Gastroesophageal sphincter (tissue), 4 donors: ENCODE measurements at regions not wholly inside any gene's neighbourhood (a gene's known extent, or its start where the extent isn't known, plus 50 kb on each side); places are given as distances from the start of the nearest gene placed in this dataset.

Experiments used
- ATAC-seq: fragments of 150-250 bp; one replicate; pipeline ENCODE4 v1.9.1; 2016; ENCODE audit warnings: mild to moderate bottlenecking, moderate library complexity
- H3K27ac ChIP-seq, 4 donors: fragments of 200-600 bp; sonication (generic) in 3 of 4; 1 replicate in 3 of 4; 2 replicates in 1 of 4; pipeline ENCODE4 v1.5.1; 2016 to 2019
- H3K27me3 ChIP-seq: fragments of 200-600 bp; sonication (generic); one replicate; pipeline ENCODE4 v1.5.1; 2019
- H3K36me3 ChIP-seq, 2 donors: fragments of 200-600 bp; sonication (generic); one replicate each; pipeline ENCODE4 v1.5.1; 2019; ENCODE audit warnings: control low read depth in 1 of 2
- H3K4me1 ChIP-seq, 3 donors: fragments of 200-600 bp; sonication (generic); 1 replicate in 2 of 3; 2 replicates in 1 of 3; pipeline ENCODE4 v1.5.1; 2016 to 2019; ENCODE audit warnings: control low read depth in 2 of 3
- H3K4me3 ChIP-seq, 2 donors: fragments of 200-600 bp; sonication (generic); one replicate each; pipeline ENCODE4 v1.5.1; 2019; ENCODE audit warnings: mild to moderate bottlenecking in 1 of 2, moderate library complexity in 1 of 2
- H3K9me3 ChIP-seq, 3 donors: fragments of 200-600 bp; sonication (generic); one replicate each; pipeline ENCODE4 v1.5.1; 2017 to 2019; ENCODE audit warnings: control low read depth in 2 of 3
- CTCF ChIP-seq, 4 experiments: fragments of 200-600 bp in 2 of 4; fragments of 450-650 bp in 2 of 4; sonication (generic) in 1 of 4; IDR thresholded peaks; one replicate each; pipeline ENCODE4 v1.5.1; 2017 to 2019; ENCODE audit warnings: antibody characterized with exemption in 4 of 4, mild to moderate bottlenecking in 2 of 4, moderate library complexity in 2 of 4
- EP300 ChIP-seq: sonication (generic); formaldehyde crosslinking; IDR thresholded peaks from one replicate; pipeline ENCODE4 v1.6.1; 2017; ENCODE audit warnings: antibody characterized with exemption, mild to moderate bottlenecking
- POLR2A ChIP-seq, 2 donors: fragments of 450-650 bp; IDR thresholded peaks; one replicate each; pipeline ENCODE4 v1.6.1; 2017; ENCODE audit warnings: antibody characterized with exemption in 2 of 2, mild to moderate bottlenecking in 2 of 2, moderate library complexity in 1 of 2
- POLR2AphosphoS5 ChIP-seq: sonication (generic); formaldehyde crosslinking; IDR thresholded peaks from one replicate; pipeline ENCODE4 v1.6.1; 2017; ENCODE audit warnings: antibody characterized with exemption
- WGBS, 2 donors: methylation state at CpG; one replicate each; pipeline ENCODE4 v1.1.5; 2018; ENCODE audit warnings: low coverage in 1 of 2; 5-methylcytosine and 5-hydroxymethylcytosine counted together

- Histone ChIP-seq H3K9me3 (no peaks in the 10 kb centered on the region), H3K27ac (no peak overlapping the region), H3K4me1 (peaks cover 0 to 12% (median 0%) of the 10 kb centered on the region in 3 donors), H3K4me3 (no peak overlapping the region), H3K27me3 (no peaks in the 10 kb centered on the region), H3K36me3 (no peaks in the 10 kb centered on the region)
- WGBS, 2 donors, result 30 to 51% methylated on average over 5 to 7 of the region's 7 CpGs
- TF ChIP-seq EP300 (no peak), POLR2AphosphoS5 (no peak), CTCF (IDR thresholded peaks at IDR 0.05) (no peak), POLR2A (IDR thresholded peaks at IDR 0.05) (no peak)
- ATAC-seq, result no peak
These were observed 71.7 kb upstream of the ZNRF2 start for GRCh38 chr7:30212701-30213111.

DNA sequence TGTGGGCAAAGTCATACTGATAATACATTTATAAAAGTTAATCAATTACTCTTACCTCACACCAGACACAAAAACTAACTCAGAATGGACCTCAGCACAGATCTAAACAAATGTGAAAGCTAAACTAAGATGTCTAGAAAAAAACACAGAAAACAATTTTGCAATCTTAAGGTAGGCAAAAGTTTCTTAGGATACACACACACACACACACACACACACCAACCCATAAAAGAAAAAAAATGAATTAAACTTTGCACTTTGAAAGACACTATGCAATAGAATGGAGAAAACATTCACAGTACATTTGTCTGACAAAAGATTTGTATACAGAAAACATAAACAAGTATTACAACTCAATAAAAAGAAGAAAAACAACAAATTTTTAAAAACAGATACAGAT is 70.8 kb upstream of the ZNRF2 start:
- Histone ChIP-seq H3K4me3 (no peak overlapping the region), H3K27ac (no peak overlapping the region), H3K36me3 (no peaks in the 10 kb centered on the region), H3K4me1 (peaks cover 0 to 12% (median 0%) of the 10 kb centered on the region in 3 donors), H3K9me3 (no peaks in the 10 kb centered on the region), H3K27me3 (no peaks in the 10 kb centered on the region)
- no peak for ATAC-seq
- no peak for TF ChIP-seq POLR2AphosphoS5
- TF ChIP-seq POLR2A (IDR thresholded peaks at IDR 0.05), result no peak
- TF ChIP-seq CTCF (IDR thresholded peaks at IDR 0.05), result no peak
- TF ChIP-seq EP300, result no peak

DNA sequence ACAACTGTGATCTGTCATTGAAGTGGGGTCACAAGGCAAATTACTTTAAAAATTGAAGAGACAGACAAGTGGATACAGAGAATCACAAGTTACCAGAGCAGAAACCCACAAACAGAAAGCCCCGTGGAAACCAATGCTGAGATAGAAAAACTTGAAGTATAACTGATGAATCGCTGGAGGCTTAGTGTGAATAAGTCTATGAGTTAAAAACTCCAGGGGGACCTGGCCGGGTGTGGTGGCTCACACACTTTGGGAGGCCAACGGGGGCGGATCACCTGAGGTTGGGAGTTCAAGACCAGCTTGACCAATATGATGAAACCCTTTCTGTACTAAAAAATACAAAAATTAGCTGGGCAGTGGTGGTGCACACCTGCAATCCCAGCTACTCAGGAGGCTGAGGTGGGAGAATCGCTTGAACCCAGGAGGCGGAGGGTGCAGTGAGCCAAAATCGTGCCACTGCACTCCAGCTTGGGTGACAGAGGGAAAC is 69.7 kb upstream of the ZNRF2 start:
- no peaks in the 10 kb centered on the region for H3K36me3 ChIP-seq
- H3K9me3 ChIP-seq, result no peaks in the 10 kb centered on the region
- no peak overlapping the region for H3K27ac ChIP-seq
- WGBS, 2 donors, result 57 to 92% methylated on average over 1 to 8 of the region's 8 CpGs
- H3K4me3 ChIP-seq, result no peak overlapping the region
- H3K4me1 ChIP-seq, result peaks cover 0 to 12% (median 0%) of the 10 kb centered on the region in 3 donors
- H3K27me3 ChIP-seq, result no peaks in the 10 kb centered on the region
- TF ChIP-seq POLR2AphosphoS5, result no peak
- no peak for ATAC-seq

GRCh38 chr7:30221764-30222163 is 62.6 kb upstream of the ZNRF2 start:
- no peak for TF ChIP-seq POLR2A (IDR thresholded peaks at IDR 0.05)
- TF ChIP-seq EP300, result no peak
- TF ChIP-seq CTCF (IDR thresholded peaks at IDR 0.05), result no peak
- TF ChIP-seq POLR2AphosphoS5, result no peak
- 88 to 98% methylated on average over 5 of the region's 5 CpGs for WGBS, 2 donors
- ATAC-seq, result no peak
- H3K4me3 ChIP-seq, result no peak overlapping the region
- peaks cover 0 to 7% (median 0%) of the 10 kb centered on the region in 3 donors for H3K9me3 ChIP-seq
- peaks cover 0 to 22% (median 7%) of the 10 kb centered on the region in 3 donors for H3K4me1 ChIP-seq
- no peaks in the 10 kb centered on the region for H3K36me3 ChIP-seq
- H3K27ac ChIP-seq, result no peak overlapping the region
- no peaks in the 10 kb centered on the region for H3K27me3 ChIP-seq

- no peaks in the 10 kb centered on the region for H3K36me3 ChIP-seq
- no peak overlapping the region for H3K4me3 ChIP-seq
- peaks cover 0 to 25% (median 7%) of the 10 kb centered on the region in 3 donors for H3K4me1 ChIP-seq
- no peak overlapping the region for H3K27ac ChIP-seq
- ATAC-seq, result no peak
- peaks cover 0 to 7% (median 0%) of the 10 kb centered on the region in 3 donors for H3K9me3 ChIP-seq
- no peaks in the 10 kb centered on the region for H3K27me3 ChIP-seq
- TF ChIP-seq CTCF (IDR thresholded peaks at IDR 0.05) (no peak), POLR2A (IDR thresholded peaks at IDR 0.05) (no peak), EP300 (no peak), POLR2AphosphoS5 (no peak)
- 82 to 100% methylated on average over 1 to 5 of the region's 8 CpGs for WGBS, 2 donors
These were observed 61.7 kb upstream of the ZNRF2 start for GRCh38 chr7:30222515-30223215.
